ENCODE measurements at regions not wholly inside any gene's neighbourhood (a gene's known extent, or its start where the extent isn't known, plus 50 kb on each side); places are given as distances from the start of the nearest gene placed in this dataset.

- no peak for TF ChIP-seq CTCF (IDR thresholded peaks at IDR 0.05; ENCODE audit: borderline replicate concordance)
- Histone ChIP-seq H3K27ac (replicated peaks) (no peak overlapping the region), H3K27me3 (ENCODE audit: low read depth) (no peaks in the 10 kb centered on the region), H3K4me1 (no peaks in the 10 kb centered on the region), H3K36me3 (no peaks in the 10 kb centered on the region), H3K4me3 (no peak overlapping the region), H3K9me3 (replicated peaks) (no peaks in the 10 kb centered on the region)
- DNase-seq = no peak
- intact Hi-C loops (cut with micrococcal nuclease) = no loop called here
These were observed 110.3 kb upstream of the TNFAIP3 start for GRCh38 chr6:137756788-137757187.

GRCh38 chr6:137758661-137759060 is 108.4 kb upstream of the TNFAIP3 start:
- Histone ChIP-seq H3K36me3 (no peaks in the 10 kb centered on the region), H3K27ac (replicated peaks) (no peak overlapping the region), H3K27me3 (ENCODE audit: low read depth) (no peaks in the 10 kb centered on the region), H3K4me1 (no peaks in the 10 kb centered on the region), H3K4me3 (no peak overlapping the region), H3K9me3 (replicated peaks) (no peaks in the 10 kb centered on the region)
- no peak for DNase-seq
- no peak for TF ChIP-seq CTCF (IDR thresholded peaks at IDR 0.05; ENCODE audit: borderline replicate concordance)
- intact Hi-C loops (cut with micrococcal nuclease) = no loop called here

GRCh38 chr6:137759624-137760023 is 107.4 kb upstream of the TNFAIP3 start:
- Histone ChIP-seq H3K4me3 (no peak overlapping the region), H3K4me1 (no peaks in the 10 kb centered on the region), H3K27ac (replicated peaks) (no peak overlapping the region), H3K9me3 (replicated peaks) (no peaks in the 10 kb centered on the region), H3K36me3 (no peaks in the 10 kb centered on the region), H3K27me3 (ENCODE audit: low read depth) (no peaks in the 10 kb centered on the region)
- DNase-seq = no peak
- intact Hi-C loops (cut with micrococcal nuclease) = no loop called here
- TF ChIP-seq CTCF (IDR thresholded peaks at IDR 0.05; ENCODE audit: borderline replicate concordance) = no peak

- no peaks in the 10 kb centered on the region for H3K27me3 ChIP-seq (ENCODE audit: low read depth)
- no peak for DNase-seq
- H3K27ac ChIP-seq (replicated peaks) = no peak overlapping the region
- H3K4me3 ChIP-seq = no peak overlapping the region
- no peaks in the 10 kb centered on the region for H3K9me3 ChIP-seq (replicated peaks)
- intact Hi-C loops (cut with micrococcal nuclease) = no loop called here
- TF ChIP-seq CTCF (IDR thresholded peaks at IDR 0.05; ENCODE audit: borderline replicate concordance) = no peak
- no peaks in the 10 kb centered on the region for H3K4me1 ChIP-seq
- no peaks in the 10 kb centered on the region for H3K36me3 ChIP-seq
These were observed 106.0 kb upstream of the TNFAIP3 start for GRCh38 chr6:137761072-137761471.

GRCh38 chr6:137761487-137761886 is 105.6 kb upstream of the TNFAIP3 start:
- TF ChIP-seq CTCF (IDR thresholded peaks at IDR 0.05; ENCODE audit: borderline replicate concordance) = no peak
- DNase-seq = no peak
- Histone ChIP-seq H3K27ac (replicated peaks) (no peak overlapping the region), H3K9me3 (replicated peaks) (no peaks in the 10 kb centered on the region), H3K27me3 (ENCODE audit: low read depth) (no peaks in the 10 kb centered on the region), H3K4me1 (no peaks in the 10 kb centered on the region), H3K36me3 (no peaks in the 10 kb centered on the region), H3K4me3 (no peak overlapping the region)
- intact Hi-C loops (cut with micrococcal nuclease) = no loop called here

Data from left ventricle myocardium inferior (tissue), 1 donor.